GM12892 (cell line): ENCODE measurements at regions not wholly inside any gene's neighbourhood (a gene's known extent, or its start where the extent isn't known, plus 50 kb on each side); places are given as distances from the start of the nearest gene placed in this dataset.

Source experiments
- POLR2AphosphoS5 ChIP-seq: IDR thresholded peaks from 2 replicates; pipeline ENCODE4 v1.6.1; 2011; ENCODE audit warnings: low read depth, low read length, control low read depth
- TAF1 ChIP-seq: IDR thresholded peaks from 2 replicates; pipeline ENCODE4 v1.6.1; 2011; ENCODE audit warnings: low read depth, mild to moderate bottlenecking, control low read depth, low read length, borderline replicate concordance

- TF ChIP-seq TAF1 (no peak), POLR2AphosphoS5 (no peak)
Observed at GRCh38 chr9:95810133-95810532, 65.4 kb upstream of the ERCC6L2 start.
